GM21526 (cell line): ENCODE measurements at regions not wholly inside any gene's neighbourhood (a gene's known extent, or its start where the extent isn't known, plus 50 kb on each side); places are given as distances from the start of the nearest gene placed in this dataset.
"Not testable (repeated sequence)": the region's sequence is repeated elsewhere in the genome, so short reads cannot be mapped to it uniquely, and the experiment has no call there.

ENCODE experiments used
- ATAC-seq: cut with Tn5 transposase; IDR thresholded peaks from one replicate; pipeline ENCODE4 v1.9.1; 2021; ENCODE audit warnings: moderate library complexity; ENCODE audit not compliant: unreplicated experiment, low FRiP score

DNA sequence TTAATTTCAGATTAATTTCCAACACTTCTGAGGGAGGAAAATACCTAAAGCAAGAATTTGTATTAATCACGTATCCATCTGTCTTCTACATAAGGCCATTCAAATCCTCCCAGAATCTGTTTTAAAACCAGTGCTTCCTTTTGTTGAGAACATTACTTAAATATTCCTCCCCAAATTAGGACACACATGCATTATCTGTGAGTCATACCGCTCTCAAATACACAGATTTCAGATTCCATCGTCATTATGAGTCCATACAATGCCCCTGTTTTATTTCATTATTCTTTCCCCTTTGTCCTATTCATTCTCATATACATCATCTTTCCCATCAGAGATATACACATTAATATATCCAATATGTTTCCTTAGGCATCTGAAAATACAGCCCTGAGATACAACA, 57.3 kb upstream of the PRSS12 start:
- no peak for ATAC-seq

DNA sequence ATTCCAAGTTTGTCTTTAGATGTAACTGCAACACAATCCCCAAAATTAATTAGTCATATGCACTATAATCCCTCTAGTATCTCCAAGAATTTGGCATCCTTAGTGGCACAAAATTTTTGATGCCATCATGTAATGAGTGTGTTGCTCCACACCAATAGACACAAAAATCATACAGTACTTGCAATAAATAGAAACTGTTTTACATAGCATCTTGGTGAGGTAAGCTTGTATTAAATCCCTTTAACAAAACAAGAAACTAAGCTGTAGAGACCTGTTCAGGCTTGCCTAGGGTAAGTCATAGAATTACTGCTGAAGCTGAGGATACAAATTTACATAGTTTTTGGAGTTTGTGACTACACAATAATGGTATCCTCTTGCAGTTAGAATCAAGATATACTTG, 64.5 kb upstream of the PRSS12 start:
- ATAC-seq = no peak

DNA sequence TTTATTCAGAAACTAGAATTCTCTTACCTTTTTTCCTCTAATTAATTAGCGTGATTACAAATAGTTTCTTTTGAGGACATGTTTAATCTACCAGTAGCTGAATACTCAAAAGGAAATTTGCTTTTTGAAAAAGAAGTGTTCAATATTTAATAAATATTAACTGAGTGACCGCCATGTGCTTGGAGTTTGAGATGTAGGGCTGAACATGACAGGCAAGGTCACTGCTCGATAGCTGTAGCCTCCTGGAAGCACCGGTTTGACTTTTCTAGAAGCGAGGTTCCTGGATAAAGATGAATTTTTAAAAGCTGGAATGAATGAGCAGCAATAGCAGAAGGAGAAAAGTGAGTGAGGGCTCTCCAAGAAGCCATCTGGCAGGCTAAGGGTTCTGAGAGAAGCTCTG, 65.0 kb upstream of the PRSS12 start:
- ATAC-seq = not testable (repeated sequence)

GRCh38 chr4:118418396-118418795, 65.6 kb upstream of the PRSS12 start:
- ATAC-seq = not testable (repeated sequence)

- not testable (repeated sequence) for ATAC-seq
These were observed 66.8 kb upstream of the PRSS12 start for GRCh38 chr4:118419626-118420025.

DNA sequence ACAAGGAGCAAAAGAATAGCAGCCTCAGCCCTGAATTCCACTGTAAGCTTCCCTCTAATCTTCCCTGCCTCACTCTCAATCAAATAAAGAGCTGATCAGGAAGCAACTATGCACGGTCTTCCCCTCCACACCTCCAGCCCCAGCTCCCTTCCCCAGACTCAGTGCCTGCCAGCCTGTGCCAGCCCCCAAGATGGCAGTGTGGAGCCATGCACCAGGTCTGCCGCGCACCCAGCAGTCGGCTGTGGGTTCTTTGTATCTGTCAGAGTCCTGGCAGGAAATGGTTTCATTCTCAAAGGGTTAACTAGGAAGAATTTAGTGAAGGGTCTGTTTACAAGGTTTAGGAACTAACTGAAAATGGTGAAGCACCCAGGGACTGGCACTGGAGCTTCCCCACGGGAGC, 71.3 kb upstream of the PRSS12 start:
- not testable (repeated sequence) for ATAC-seq

GRCh38 chr4:118428881-118429280, 76.1 kb upstream of the PRSS12 start:
- ATAC-seq = not testable (repeated sequence)

DNA sequence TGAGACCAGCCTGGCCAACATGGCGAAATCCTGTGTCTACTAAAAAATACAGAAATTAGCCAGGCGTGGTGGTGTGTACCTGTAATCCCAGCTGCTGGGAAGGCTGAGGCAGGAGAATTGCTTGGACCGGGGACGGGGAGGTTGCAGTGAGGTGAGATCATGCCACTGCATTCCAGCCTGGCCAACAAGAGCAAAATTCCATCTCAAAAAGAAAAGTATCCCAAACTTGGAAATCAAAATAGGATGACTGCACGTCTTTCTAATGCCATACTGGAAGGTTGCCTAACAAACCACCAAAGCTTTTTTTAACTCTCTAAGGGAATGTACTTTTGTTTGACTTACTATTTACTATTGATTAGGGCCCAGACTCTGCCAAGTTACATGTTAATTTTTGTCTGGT, 79.6 kb upstream of the PRSS12 start:
- not testable (repeated sequence) for ATAC-seq

GRCh38 chr4:118433612-118434375, 81.0 kb upstream of the PRSS12 start:
- ATAC-seq = not testable (repeated sequence)

- not testable (repeated sequence) for ATAC-seq
These were observed 82.6 kb upstream of the PRSS12 start for GRCh38 chr4:118435415-118435814.

DNA sequence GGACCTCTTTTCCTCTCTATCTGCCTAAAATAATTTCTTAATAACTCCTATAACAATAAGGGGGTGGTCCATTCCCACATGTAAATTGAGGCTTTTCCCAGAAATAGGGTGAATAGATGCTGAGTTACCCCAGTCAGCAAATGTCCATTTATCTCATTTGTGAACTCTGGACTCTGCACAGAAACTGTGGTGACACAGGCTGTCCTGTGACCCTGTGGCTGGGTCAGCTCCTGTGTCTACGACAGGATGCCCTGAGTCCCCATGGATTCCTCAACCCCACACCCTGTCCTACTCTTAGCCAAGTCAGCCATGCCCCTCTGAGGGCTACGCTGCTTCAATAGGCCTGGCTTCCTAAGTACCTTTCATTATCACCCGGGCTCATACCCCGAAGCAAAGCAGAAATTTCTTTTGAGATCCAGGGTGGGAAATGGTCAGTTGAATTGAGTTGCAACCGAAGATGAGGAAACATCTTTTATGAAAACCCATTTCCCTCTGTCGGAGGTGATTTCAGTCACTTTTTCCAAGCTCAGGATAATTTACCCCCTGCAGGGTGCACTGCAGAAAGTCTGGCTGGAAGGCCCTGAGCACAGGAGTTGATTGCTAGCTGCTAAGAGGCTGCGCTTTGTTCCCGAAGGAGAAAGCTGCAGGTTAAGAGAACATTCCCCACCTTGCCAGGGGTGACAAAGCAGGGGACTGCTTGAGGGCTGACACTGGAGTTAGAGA, 89.5 kb upstream of the PRSS12 start:
- ATAC-seq = not testable (repeated sequence)

GRCh38 chr4:118447397-118447796, 94.6 kb upstream of the PRSS12 start:
- ATAC-seq = not testable (repeated sequence)

DNA sequence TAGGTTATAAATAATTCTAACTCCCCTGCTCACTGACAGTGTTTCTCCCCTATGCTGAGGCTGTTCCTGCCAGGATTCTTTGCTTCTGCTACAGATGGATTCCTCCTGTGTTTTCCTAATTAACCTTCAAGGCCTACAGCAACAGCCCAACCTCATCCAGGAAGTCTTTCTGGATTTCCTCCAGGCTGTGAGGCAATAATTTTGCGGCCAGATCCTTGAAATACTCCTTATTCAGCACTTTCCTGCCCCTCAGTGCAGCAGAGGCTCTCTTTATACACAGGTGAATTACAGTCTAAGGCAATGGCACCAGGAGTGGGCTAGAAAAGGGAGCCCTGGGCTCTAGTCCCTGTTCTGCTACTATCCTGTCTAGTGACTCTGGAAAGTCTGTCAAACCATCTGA, 102.1 kb upstream of the PRSS12 start:
- ATAC-seq = not testable (repeated sequence)

DNA sequence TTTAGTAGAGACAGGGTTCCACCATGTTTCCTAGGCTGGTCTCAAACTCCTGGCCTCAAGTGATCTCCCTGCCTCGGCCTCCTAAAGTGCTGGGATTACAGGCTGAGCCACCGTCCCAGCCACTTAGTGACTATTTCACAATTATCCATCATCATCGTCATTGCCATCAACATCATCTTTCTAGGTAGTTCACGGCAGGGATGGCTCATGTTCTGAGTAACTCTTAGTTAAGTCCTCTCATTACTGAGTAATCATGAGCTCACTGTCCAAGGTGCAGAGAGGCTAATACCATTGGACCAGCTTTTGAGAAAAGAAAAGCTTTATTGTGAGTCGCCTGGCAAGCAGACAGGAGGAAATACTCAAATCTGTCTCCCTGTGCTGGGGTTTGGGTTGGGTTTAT, 108.6 kb upstream of the PRSS12 start:
- not testable (repeated sequence) for ATAC-seq

DNA sequence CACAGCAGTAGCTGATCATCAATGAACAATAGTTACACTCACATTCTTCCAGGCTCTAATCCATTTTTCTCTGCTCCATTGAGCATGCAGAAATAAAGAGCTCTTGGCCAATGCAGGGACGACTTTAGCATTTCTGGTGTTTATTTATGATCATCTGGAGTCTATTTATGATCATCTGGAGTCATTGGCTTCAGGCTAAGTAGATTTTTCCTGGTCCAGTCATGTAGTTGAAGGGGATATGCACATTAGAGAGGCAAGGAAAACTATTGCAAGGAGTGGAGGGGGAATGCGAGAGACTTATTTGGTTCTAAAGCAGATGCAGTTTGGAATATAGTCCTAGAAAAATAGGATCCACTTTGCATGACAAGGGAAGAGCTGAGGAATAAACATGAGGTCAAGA, 113.0 kb upstream of the PRSS12 start:
- ATAC-seq = not testable (repeated sequence)

DNA sequence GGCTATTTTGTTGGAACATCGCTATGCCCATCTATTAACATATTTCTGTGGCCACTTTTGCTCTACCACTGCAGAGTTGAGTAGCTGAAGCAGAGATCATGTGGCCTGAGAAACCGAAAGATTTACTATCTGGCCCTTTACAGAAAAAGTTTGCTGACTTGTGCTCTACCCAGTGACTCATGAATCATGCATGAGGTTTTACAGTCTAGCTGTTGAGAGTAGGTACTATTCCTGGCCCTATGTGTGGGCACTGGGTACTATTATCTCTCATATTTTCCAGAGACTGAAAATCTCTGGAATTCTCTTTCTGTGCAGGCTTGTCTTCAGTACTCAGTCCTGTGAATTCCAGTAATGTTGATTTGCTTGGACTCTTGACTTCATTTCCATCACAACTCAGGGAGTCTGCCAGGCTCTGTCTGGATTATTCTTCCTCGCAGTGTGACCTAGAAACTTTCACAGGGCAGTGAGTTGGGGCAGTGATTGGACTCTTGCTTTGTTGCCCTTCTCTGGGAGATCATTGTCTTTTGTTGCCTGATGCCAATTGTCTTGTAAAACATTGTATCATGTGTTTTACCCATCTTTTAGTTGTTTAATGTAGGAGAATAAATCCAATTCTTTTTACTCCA, 121.3 kb upstream of the PRSS12 start:
- not testable (repeated sequence) for ATAC-seq

GRCh38 chr4:118474771-118475170, 122.0 kb upstream of the PRSS12 start:
- not testable (repeated sequence) for ATAC-seq

GRCh38 chr4:118475901-118476300, 123.1 kb upstream of the PRSS12 start:
- ATAC-seq = not testable (repeated sequence)

DNA sequence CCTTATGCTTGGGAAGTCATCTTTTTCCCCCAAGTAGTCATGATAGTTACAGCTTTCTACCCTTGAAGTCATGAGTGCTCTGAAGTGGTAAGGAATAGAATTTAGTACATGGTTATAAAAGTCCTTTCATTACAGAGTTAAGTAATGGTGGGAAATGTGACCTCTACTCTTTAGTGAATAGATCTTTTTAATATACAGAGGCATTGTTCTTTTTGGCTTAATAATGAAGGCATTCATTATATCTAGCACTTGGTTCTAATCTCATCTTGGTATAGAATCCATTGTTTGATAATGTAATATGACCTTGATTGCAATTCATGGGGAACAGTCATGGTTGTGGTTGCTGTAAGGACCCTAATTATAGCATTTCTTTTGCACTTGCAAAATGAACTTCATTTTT, 125.0 kb upstream of the PRSS12 start:
- not testable (repeated sequence) for ATAC-seq

- not testable (repeated sequence) for ATAC-seq
These were observed 133.1 kb upstream of the PRSS12 start for GRCh38 chr4:118485801-118486314.

GRCh38 chr4:118492963-118493362, 140.2 kb upstream of the PRSS12 start:
- ATAC-seq = not testable (repeated sequence)
